Left hindlimb (tissue), 1 donor: ENCODE measurements at regions not wholly inside any gene's neighbourhood (a gene's known extent, or its start where the extent isn't known, plus 50 kb on each side); places are given as distances from the start of the nearest gene placed in this dataset.
"Not testable (repeated sequence)": the region's sequence is repeated elsewhere in the genome, so short reads cannot be mapped to it uniquely, and the experiment has no call there.

ENCODE experiments used
- DNase-seq: peaks from one replicate; pipeline ENCODE4 v3.0.0-alpha.2; 2018

DNA sequence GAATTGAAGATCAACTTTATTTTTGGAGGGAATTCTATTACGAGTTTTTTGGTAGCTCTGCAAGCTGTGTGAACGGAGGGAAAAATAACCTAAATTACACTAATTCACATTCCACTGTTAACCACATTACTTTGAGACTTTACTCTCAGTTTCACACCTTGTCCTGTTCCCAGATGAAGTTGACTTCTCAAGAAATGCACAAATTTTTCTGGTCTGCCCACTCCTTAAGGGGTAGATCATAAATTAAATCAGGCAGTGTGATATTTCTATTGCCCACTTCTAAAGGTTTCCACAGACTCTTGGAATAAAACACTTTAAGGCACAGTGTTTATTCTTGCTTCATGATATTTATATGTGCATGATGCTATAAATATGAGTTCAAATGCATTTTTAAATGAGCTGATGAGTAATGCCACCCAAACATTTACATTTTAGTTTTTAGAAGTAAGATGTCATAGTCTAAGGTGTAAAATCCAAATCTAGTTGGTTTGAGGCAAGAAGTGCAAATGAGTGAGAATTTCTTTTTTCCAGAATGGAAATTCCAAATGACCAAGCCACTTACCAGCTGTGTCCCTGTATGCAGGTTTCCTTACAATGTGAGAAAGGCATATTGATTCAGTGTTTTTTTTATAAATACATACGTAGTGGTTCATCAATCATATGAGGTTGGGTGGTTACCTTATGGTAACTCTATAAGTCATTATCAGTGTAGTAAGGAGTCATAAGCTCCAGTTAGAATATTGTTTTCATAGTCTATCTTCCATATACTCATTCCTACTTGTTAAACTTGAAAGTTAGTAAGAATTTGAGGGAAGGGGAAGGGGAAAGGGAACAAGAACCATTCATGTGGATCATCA is 437.7 kb upstream of the MEF2C start:
- no peak for DNase-seq

- not testable (repeated sequence) for DNase-seq
Observed at GRCh38 chr5:89317838-89318237, 434.9 kb upstream of the MEF2C start.

GRCh38 chr5:89315286-89316100 is 432.5 kb upstream of the MEF2C start:
- DNase-seq = peak; percentile 72

DNA sequence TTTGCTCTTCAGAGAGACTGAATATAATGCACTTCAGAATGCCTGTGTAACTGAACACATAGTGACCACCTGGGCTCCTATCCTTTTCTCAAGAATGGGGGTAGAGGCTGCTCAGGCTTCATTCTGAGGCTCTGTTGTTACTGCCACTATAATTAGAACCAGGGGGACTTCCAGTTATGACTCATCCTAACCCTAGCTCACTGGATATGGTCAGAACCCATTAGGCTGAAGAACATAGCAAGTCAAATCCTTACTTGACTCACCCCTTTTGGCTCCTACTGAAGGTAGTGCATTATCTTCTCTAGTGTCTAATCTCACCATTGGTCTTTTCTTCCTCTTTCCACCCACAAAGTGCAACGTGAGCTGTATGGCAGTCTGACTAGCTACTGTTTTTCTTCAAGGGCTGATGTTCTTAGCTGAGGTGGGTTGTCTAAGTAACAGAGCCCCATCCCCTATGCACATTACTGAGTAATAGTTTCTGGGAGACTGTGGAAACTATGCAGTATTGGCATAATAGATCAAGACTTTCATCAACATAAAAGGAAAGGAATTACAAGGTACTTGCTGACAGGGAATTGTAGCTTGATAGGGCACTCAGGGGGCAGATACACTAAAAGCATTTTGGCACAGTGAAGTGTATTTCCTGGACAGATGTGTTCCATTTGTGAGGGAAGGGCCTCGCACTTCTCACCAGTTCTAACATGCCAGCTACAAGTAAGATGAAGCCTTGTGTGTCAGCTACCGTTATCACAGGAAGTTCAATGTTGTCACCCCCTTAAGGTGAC is 431.0 kb upstream of the MEF2C start:
- DNase-seq = peak; percentile 35

DNA sequence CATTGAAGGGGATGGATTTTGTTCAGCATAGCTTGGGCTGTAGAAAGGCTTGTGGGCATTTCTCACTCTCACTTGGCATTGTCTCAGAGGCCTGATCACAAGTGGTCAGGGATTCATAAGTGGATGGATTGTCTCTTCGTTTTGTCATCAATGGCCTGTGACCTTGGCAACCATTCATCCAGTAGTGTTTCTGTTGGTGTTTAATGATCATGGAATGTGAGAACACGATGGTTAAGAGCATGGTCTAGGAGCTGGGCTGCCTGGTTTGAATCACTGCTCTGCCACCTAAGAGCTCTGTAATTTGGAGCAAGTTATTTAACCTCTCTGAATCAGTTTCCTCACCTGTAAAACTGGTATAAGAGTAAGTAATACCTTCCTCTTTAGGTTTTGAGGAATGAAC is 430.1 kb upstream of the MEF2C start:
- no peak for DNase-seq

GRCh38 chr5:89309268-89309667 is 426.3 kb upstream of the MEF2C start:
- no peak for DNase-seq

GRCh38 chr5:89308606-89309040 is 425.6 kb upstream of the MEF2C start:
- no peak for DNase-seq

- no peak for DNase-seq
Observed at GRCh38 chr5:89307972-89308371, 425.0 kb upstream of the MEF2C start.

- not testable (repeated sequence) for DNase-seq
Observed at GRCh38 chr5:89307141-89307540, 424.2 kb upstream of the MEF2C start.

DNA sequence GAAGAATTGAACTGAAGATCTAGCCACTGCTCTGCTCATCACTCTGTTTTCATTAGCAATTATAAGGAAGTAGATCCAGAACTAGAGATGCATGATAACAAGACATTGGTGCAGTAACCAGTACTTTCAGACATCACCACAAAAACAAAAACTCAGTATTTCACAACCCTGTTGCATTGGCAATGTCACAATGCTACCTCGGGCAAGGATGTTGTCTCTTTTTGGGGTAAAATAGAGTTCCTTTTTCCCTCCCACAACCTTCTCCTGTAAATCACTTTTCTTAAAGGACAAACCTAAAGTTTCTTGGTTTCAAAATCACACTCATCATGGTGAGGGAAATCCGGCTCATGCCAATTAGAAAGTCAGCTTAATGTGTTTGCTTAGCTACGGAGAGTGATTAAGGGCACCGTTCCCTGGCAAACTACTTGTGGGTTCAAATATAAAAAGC is 420.1 kb upstream of the MEF2C start:
- no peak for DNase-seq

- no peak for DNase-seq
Observed at GRCh38 chr5:89302102-89302891, 419.3 kb upstream of the MEF2C start.

DNA sequence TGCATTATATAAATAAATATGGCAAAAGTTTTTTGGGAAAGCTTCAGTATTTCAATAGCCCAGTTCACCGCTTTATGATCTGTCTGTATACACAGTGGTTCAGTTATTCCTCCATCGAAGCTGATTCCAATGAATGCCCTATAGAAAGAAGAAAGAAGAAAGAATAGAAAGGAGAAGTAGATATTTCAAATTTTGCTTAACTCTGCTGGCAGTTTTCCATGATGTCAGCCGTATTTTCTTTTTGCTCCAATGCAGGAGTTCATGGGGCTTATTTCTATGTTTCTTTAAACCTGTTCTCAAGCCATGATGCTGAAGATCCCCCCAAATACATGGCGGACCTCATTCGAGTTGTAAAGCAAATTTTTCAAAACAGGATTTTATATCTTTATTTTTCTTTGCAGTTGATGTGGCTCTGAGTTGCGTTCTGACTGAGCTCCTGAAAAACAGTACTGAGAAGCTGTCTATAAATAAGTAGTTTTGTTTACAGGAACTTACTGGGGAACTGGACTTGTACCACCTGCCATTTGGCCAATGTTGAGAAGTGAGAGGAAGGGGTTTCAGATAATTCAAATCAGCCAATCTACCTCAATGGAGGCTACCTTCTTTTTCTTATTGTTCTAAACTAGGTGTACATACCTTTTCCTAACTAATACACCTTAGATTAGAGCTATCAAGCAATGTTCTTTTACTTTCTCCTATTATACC is 418.5 kb upstream of the MEF2C start:
- no peak for DNase-seq

- no peak for DNase-seq
Observed at GRCh38 chr5:89300426-89300970, 417.5 kb upstream of the MEF2C start.

GRCh38 chr5:89299998-89300397 is 417.0 kb upstream of the MEF2C start:
- no peak for DNase-seq

- no peak for DNase-seq
Observed at GRCh38 chr5:89297066-89297465, 414.1 kb upstream of the MEF2C start.

DNA sequence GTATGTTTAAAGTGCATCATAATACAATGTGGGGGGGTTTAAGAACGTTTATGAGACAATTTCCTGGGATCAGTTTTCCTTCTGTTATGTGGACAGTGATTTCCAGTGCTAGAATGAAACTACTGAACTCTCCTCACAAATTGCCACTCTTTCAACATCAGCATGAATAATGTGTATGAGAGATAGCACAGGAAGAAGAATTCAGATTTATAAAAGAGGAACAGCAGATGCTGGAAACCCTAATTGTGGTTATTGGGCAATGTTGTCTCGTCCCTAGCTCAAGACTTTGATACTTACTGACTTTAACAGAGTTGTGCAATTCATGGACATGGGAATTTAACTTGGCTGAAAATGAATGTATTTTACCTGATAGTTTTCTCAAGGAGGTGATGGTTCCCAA is 410.8 kb upstream of the MEF2C start:
- DNase-seq = no peak

DNA sequence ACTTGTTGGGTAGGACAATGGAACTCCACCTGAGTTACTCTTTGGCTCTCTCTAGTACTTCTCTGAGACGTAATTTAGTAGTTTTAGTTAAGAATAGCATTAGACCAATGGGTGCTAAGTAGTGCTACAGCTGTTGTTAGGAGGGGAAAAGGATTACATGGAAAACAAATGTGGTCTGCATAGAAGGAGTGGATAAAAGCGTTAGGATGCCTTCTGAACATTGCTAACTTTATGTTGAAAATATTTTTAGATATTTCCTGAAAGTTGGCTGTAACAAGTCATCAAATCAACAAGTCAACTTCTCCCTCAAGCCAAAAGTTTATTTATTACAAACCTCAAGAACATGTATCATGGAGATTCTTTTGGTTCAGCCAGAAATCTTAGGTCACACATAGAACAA is 409.5 kb upstream of the MEF2C start:
- DNase-seq = no peak

DNA sequence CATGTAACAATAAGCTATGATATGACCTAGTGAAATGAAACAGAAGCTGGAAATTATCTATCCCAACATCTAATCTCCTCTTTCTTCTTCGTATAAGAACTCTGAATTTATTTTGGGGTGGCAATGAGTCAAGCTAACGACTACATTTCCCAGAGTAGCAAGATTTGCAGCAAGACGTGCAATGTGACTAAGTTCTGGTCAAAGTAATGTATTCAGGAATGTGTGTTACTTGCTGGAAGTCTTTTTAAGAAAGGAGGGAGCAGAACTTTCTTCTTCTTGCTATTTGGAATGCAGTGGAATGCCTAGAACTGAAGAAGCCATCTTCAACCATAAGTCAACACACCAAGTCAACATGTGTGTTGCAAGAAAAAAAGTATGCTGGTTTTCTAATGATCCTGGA is 406.6 kb upstream of the MEF2C start:
- no peak for DNase-seq

DNA sequence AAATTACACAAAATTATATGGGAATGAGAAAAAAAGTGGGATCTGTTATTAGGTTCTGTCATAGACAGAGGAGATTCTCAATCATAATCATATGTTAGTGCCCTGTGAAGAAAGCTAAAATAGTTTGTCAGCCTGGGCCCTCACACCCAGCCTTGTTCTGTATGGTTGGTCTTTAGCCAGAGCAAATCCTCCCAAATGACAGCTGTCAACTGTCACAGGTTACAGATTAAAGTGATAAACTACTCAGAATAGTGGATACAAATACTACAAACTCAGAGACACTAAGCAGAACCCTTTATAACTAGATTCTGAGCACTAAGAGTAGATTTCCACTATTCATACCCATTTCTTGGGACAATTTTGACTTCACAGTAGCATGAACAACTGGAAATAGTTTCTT is 405.0 kb upstream of the MEF2C start:
- no peak for DNase-seq

- DNase-seq = no peak
Observed at GRCh38 chr5:89286320-89286719, 403.3 kb upstream of the MEF2C start.
